GM19372 (cell line): ENCODE measurements at regions not wholly inside any gene's neighbourhood (a gene's known extent, or its start where the extent isn't known, plus 50 kb on each side); places are given as distances from the start of the nearest gene placed in this dataset.
"Not testable (repeated sequence)": the region's sequence is repeated elsewhere in the genome, so short reads cannot be mapped to it uniquely, and the experiment has no call there.

Experiments
- ATAC-seq: cut with Tn5 transposase; IDR thresholded peaks from one replicate; pipeline ENCODE4 v1.9.1; 2021; ENCODE audit warnings: mild to moderate bottlenecking, low read depth, moderate library complexity; ENCODE audit not compliant: unreplicated experiment

DNA sequence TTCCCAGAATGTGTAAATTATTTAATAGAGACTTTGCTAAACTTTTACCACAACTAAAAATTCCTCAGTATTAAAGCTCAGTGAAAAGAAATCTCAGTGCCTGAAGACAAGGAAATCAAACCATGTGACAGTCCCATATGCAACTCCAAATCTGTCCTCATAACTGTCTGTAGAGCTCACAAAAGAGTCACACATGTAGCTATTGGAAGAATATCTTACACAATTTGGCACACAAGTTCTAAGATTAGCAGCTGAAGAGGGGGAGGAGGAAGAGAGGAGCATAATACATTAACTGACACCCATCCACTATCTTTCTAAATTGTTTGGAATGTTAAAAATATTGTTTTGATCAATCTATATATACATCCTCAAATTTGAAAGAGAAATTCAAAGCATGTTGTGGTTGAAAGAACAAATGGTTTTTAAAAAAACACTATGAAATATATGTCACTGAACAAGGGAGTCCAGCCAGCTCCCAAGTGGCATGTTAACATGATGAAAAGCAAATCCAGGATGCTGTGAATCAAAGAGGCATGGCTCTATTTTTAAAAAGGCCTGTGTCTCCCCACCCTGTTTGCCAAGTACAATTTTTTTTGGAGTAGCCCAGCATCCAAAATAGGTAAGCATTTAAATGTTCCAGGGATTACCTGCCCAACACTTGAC is 126.3 kb upstream of the NANOGP8 start:
- no peak for ATAC-seq

DNA sequence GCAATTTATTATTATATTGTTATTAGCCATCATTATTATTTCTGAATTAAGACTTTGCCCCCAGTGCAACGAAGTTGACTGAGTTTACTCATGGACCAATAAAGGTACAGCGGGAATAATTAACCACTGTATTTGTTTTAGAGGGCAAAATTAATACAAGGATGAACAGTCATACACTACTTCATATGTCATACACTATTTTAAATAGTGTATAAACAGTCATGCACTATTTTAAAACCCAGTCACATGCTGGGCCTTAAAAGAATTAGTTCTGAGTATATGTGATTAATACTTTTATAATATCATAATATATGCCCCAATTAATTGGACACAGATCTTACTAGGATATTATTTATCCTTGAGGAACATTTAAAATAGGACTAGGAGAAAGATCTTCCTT is 125.3 kb upstream of the NANOGP8 start:
- no peak for ATAC-seq

DNA sequence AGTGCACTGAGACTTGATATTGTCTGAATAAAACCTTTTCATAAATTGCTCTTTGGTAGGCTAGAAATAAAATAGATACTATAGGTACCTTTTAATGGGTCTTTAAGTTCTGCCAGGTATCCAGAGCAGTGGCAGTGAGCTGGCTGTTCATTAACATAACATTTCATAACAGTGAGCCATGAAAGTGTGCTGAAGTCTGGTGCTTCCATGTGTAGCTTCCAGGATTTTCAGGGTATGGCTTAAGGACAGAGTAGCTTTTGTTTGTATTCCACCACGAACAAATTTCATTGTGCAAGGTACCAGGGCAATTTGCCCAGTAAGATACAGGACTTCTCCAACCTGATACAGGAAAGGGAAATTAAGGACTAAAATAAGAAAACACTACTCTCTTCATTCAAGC is 124.7 kb upstream of the NANOGP8 start:
- no peak for ATAC-seq

DNA sequence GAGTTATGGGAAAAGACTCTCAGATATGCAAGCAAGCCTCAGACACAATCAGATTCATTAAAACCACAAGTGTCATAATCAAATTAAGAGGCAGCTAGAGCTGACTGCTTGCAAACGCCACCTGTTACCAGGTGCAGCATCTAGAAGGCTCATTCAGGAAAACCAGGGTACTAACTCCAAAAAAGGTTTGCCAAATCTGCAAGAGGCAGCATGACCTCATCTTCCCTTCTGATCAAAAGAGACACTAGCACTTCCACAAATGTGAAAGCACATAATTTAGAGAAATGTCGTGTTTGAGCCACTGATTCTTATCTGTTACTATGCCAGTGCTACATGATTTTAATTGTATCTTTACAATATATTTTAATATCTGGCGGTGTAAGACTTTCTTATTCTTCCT is 123.3 kb upstream of the NANOGP8 start:
- ATAC-seq: no peak

DNA sequence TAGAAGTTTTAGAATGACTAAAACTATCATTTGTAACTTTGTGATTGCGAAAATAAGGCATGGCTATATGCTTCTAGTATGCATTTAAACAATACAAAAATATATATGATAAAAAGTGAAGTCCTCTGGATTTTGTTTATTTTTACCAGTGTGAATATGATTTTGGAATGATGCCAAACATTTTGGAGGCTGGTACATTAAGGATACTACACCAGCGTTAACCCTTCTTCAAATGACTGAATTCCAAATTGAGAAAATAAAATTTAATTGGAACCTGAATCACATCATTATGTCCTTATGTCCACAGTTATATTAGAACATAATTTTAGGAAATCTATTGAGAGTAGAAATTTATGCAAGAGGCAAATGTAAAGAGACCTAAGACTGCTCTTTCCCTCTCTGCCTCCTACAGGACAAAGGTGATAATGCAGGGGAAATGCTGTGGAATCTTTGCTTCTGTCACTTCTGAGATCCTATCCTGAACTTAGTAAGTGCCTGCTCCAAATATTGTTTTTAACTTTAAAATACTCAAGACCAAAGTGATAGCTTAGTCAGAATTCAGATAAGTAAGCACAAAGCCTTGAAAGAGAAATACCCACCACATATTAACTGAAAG is 121.1 kb upstream of the NANOGP8 start:
- ATAC-seq: no peak

DNA sequence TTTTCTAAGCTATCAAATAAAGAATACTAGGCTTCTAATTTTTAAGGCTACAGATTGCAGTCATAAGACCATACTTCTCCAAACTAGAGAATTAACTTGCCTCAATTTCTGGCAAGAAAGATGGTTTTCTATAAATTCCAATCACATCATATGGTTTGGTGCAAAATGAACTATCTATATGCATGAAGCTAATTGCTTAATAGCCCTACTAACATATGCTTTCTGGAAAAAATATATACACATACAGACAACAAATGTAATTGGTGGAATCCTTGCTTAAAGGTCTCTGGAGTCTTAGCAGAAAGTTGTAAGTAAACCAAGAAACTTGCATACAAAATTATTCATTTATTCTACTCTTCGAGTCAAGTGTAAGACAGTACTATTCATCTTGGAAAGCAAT is 113.1 kb upstream of the NANOGP8 start:
- ATAC-seq: no peak

DNA sequence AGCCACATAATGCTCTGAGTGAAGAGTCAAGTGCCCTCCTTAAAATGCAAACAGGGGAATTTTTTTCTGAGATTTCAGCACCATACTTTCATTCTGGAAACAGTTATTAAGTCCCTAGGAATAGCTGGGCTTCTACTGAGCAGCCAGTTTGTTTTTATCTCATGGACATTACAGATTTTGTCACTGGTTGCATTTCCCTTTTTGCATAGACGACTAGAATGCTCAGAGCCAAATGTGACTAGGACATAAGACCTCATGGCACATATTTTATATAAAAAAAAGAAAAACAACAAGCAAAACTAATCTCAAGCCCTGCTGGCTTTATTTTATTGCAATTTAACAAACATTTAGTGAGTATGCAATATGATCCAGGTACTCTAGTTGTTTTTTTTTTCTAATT is 112.7 kb upstream of the NANOGP8 start:
- no peak for ATAC-seq

DNA sequence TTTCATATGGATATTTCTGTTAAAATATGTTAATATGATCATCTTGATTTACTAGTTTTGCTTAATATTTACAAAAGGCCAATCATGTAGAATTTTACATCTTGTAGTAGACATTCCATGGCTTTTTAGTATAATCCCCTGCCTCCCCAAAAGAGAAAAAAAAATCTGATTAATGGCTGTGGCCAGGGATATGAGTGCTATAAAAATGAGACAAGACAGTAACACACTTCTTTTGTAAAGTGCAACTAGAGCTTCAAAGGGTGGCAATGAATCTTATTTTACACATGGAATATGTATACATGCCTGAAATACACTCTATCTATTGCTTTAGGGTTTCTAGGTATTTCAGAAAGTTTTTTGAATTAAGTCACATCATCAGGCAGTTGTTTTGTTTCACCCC is 112.2 kb upstream of the NANOGP8 start:
- ATAC-seq: no peak

DNA sequence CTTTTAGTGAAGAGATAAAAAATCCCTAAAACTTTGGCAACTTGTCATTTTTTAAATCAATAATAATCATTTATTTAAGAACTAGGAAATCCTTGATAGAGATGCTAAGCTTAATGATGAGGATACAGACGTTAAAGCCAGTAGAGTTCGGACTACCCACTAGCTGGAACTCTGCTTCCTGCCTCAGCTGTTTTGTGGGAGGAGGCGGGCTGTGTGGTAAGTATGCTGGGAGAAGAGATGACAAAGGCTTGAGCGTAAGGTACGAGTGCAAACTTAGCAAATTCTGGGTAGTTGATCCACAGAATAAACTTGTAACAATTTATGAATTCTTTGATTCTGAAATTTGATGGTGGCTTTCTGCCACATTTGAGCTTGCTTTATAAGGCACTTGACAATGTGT is 111.2 kb upstream of the NANOGP8 start:
- ATAC-seq: no peak

DNA sequence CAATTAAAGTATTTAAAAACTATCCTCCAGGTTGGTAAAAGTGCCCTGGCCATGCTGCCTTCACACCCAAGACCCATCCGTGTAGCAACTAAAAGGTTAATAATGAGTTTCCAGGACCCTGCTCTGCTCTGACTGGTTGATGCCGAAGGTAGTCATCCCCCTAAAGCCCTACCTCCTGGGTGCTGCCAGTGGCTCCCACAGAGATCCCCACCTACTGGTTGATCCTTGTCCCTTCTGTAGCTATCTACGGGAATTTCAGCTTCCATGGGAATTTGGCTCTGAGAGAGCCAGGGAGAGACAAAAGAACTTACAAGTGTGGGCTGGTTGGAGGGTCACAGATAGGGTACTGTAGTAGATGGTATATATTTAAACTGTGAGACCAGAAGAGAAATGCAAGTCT is 110.6 kb upstream of the NANOGP8 start:
- no peak for ATAC-seq

DNA sequence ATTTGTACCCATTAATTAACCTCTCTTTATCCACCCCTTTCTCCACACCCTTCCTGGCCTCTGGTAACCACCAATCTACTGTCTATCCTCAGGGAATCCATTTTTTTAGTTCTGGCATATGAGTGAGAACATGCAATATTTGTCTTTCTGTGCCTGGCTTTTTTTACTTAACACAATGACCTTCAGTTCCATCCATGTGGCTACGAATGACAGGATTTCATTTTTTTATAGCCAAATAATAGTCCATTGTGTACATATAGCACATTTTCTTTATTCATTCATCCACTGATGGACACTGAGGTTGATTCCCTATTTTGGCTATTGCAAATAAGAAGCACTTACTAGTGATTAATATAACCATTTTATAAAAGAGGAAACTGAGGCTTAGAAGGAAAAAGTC is 109.9 kb upstream of the NANOGP8 start:
- ATAC-seq: no peak

DNA sequence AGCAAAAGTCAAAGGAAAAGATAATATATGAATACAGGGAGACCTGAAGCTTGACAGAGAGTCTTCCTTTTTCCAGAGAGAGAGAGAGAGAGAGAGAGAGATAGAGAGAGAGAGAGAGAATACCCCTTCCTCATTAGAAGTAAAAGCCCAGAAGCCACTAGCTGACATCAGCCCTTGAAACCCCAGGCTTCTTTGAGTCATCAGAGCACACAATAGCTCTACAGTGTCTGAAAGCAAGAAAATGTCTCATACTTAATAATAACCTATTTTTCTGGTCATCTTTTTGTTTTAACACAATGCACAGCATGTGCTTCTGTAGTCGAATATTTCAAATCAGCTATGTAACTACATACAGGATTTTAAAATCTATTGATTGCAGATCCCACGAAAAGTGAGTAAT is 109.2 kb upstream of the NANOGP8 start:
- ATAC-seq: no peak

DNA sequence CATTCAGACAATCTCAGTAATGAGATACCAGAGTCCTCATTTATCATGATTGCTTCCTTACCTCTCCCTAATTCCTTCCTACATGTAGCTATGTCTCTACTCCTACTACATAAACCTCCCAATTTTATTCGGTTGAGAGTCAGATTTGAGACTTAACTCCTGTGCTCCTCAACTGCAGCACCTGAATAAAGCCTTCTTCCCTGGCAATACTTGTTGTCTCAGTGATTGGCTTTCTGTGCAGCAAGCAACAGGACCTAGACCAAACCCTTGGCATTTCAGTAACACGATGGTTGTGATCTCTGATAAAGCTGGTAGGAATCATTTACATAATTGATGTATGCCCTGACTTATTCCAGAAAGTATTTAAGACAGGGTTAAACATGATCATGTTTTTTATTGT is 106.7 kb upstream of the NANOGP8 start:
- ATAC-seq: no peak

DNA sequence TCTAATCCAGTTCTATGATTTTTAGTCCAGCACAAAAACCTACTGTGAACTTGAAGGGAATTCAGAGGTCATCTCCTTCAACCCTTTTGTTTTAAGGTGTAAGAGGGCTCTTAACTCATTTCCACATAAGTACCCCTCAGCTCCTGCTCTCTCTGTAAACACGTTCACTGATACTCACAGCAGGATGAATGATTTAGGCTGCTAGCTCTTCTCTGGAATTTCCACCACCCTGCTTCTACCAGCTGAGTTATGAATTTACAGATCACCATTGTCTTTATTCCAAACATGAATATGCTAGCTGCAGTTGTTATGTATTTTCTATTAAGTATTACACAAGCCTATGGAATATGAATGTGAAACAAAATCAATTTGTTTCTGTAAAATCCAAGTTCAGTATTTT is 101.3 kb upstream of the NANOGP8 start:
- ATAC-seq: no peak

DNA sequence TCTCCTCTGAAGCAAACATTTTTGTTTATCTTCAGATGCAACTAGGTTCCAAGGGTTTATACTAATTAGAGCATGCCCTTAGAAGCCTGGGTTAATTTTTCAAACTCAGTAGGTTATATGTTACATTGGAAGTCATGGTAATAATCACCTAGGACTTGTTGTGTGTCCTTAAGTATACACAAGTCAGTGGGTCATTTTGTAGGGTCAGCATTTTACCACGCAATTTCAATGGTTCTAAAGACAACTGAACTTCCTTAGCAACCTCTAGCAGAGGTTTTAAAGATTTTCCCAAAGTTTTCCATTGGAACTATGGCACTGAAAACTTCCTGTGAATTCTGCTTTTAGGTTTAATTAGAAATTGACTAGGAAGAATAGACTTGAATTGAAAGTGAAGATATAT is 99.6 kb upstream of the NANOGP8 start:
- no peak for ATAC-seq

DNA sequence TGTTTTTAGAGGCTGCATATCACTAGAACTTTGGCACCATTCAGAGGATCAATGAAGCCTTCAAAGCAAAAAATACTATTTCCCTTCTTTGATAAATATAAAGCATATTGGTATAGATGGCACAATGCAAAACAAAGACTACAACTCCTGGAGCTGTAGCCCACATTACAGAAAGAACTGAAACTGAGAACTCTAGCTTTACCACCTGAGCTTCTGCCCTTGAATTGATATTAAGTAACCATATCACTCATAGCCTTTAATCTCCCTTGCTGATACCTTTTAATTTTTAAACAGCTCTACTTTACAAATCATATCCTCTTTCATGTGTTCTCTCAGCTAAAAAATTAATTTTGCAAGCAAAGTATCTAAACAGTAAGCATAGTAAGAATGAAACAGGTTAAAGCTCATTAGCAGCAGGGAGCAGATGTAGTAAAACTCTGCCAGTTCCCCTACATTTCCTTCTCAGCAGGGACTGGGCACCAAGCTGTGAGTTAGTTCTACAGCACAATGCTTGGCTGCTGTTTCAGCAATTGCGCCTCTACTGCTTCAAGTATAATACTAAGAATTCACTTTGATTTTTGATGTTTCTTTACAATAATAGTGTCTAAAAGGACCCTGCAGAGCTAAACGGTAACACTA is 97.9 kb upstream of the NANOGP8 start:
- peak; percentile 74 for ATAC-seq

DNA sequence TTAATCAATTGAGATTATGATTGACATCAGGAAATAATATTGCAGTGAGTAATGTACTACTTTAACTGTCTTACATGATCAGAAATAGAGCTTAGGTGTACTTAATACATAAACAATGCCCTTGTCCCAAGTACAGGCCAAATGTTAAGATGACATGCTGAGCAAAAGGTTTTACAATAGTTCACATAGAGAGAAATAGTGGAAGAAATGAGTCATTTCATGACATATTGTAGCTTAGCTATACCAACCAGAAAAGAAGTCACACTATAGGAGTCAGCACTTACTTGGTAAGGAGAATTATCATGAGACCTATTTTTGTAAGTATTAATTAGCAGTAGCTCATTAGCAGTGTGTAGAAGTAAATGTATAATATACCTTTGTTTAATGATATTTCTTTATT is 96.4 kb upstream of the NANOGP8 start:
- peak; percentile 54 for ATAC-seq

DNA sequence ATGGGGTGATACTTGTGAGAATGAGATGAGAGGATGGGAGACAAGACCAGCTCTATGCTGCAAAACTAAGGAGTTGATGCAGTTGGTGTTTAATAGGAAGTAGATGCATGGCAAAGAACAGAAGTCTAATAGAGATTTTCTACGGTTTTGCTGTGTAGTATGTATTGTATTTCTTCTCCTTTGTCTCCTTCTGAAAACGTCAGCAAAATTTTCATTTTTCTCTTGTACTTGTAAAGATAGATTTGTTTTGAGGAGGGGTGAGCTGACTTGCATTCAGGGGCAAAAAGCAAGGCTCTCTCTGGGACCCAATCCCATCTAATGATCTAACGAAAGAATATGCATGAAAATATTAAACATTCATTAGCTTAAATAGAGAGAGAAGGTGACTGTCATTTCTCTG is 94.6 kb upstream of the NANOGP8 start:
- ATAC-seq: no peak

DNA sequence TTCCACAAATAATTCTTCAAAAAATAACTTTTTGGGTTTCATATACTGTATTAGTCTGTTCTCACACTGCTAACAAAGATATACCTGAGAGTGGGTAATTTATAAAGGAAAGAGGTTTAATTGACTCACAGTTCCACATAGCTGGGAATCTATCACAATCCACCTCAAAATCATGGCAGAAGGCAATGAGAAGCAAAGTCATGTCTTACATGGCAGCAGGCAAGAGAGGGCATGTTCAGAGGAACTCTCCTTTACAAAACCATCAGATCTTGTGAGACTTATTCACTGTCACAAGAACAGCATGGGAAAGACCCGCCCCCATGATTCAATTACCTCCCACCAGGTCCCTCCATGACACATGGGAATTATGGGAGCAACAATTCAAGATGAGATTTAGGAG is 93.1 kb upstream of the NANOGP8 start:
- ATAC-seq: not testable (repeated sequence)

DNA sequence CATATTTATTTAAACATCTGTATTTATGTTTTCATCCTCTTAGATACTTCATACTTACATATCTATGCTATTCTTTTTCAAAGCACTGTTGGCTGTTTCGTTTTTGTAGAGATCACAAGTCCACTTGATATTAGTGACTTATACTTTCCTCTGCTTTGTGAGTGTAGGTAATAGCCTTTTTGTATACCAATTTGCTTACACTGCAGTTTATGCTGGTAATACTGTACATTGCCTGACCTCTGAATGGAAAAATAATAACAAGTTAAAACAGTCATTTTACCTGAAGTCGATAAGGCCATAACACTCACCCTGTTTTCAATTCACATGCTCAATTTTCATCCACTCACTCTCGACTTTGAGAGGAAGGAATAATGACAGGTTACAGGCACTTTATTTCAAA is 89.9 kb upstream of the NANOGP8 start:
- ATAC-seq: no peak

DNA sequence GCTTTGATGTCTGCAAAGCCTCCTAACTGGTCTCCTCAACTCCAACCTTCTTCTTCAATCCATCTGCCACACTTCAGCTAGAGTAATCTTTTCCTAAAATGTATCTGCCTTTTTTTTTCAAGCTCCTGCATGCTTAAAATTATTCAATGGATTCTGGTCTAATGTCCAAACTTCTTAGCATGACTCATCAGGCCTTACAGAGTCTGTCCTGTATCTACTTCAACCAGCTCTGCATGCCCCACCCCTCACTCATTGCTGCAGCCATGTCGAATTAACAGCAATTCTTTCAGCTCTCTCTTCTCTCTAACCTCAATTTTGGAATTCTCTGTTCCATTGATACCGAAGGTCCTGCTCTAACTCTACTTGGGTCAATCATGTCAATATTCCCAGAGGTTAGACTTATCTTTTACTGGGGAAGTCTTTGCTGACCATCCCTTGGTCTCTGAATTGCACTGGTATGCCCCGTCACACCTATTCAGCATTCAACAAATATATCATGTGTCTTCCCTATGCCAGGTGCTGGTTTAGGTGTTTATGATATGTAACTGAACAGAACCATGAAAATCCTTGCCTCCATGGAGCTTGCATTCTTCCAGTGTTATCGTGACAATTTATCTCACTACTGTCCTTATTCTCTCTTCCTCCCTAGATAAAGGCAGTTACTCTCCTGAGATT is 88.5 kb upstream of the NANOGP8 start:
- ATAC-seq: no peak

DNA sequence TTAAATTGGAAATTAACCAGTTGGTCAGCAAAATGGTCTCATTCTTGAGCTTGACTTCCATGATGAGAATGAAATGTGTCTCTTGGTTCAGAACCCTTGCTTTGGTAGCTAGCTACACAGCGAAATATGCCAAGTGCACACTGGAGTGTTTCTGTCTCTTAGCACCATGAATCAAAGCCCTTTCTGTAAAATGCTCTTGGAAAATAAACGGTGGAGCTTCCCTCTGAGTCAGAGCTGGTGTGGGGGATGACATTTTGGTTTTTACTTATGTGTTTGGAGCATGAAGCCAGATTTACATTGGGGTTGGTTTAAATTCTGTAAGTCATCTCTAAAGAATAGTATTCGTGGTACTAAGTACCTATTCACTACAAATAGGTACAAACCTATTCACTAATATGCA is 85.1 kb upstream of the NANOGP8 start:
- no peak for ATAC-seq
